ENCODE measurements at regions not wholly inside any gene's neighbourhood (a gene's known extent, or its start where the extent isn't known, plus 50 kb on each side); places are given as distances from the start of the nearest gene placed in this dataset.

- TF ChIP-seq EP300 (IDR thresholded peaks at IDR 0.05; ENCODE audit: borderline replicate concordance in 1 of 2, low read depth in 2 of 2, low read length in 2 of 2), result no peak
- no peak for TF ChIP-seq CEBPB (IDR thresholded peaks at IDR 0.05; ENCODE audit: low read depth, low read length)
- no peak for TF ChIP-seq ATF2 (IDR thresholded peaks at IDR 0.05; ENCODE audit: low read length)
- TF ChIP-seq POLR2A (IDR thresholded peaks at IDR 0.05; ENCODE audit: control extremely low read depth in 1 of 2, low read depth in 2 of 2, low read length in 2 of 2), result no peak
- TF ChIP-seq CTCF (IDR thresholded peaks at IDR 0.05; ENCODE audit: control extremely low read depth in 1 of 3, insufficient read depth in 1 of 3, low read depth in 1 of 3, low read length in 3 of 3), result no peak
- no peak for TF ChIP-seq CBX8 (IDR thresholded peaks at IDR 0.05; ENCODE audit: borderline replicate concordance, low read depth, low read length)
- TF ChIP-seq YY1 (IDR thresholded peaks at IDR 0.05; ENCODE audit: low read depth, low read length), result no peak
Measured at GRCh38 chr2:57698392-57698791, 348.2 kb upstream of the VRK2 start.

Measured in H1 (cell line).